ENCODE measurements at regions not wholly inside any gene's neighbourhood (a gene's known extent, or its start where the extent isn't known, plus 50 kb on each side); places are given as distances from the start of the nearest gene placed in this dataset.

DNA sequence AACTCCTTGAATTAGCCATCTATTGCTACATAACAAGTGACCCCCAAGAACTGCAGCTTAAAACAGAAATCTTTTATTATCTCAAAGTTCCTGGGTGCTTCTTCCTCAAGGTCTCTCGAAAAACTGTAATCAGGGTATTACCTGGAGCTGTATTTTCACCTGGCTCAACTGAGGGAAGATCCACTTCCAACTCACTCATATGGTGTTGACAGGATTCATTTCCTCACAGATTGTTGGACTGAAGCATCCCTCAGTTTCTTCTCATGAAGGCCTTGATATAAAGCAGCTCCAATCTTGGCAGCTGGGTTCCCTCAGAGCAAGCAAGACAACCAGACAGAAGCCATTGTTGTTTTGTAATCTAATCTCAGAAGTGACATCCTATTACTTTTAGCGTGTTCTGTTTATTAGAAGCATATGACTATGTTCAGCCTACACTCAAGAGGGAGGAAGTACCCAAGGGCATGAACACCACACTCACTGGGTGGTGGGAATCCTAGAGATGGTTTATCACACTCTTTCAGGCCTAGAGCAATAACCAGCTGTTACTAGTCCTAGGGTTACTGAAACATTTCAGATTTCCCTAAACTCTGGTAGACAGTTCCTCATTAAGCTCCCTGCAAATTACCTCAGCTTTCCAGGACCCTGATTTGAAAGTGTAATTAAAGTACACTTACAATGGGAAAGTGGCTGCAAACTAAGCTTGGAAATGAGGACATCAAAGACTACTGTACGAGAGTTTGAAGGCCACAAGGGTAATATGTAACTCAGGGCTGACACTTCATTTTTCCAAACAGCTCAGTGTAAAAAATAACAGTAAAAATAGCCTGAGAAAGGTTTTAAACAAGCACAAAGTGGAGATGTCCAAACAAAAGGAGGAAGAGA is 222.2 kb downstream of the SEC23A start:
- ATAC-seq (peak; percentile 65), DNase-seq (no peak)
- Histone ChIP-seq H3K36me3 (no peaks in the 10 kb centered on the region), H3K27me3 (no peaks in the 10 kb centered on the region), H3K9me3 (no peaks in the 10 kb centered on the region), H3K4me1 (peaks cover 4% of the 10 kb centered on the region), H3K4me3 (no peak overlapping the region), H3K27ac (no peak overlapping the region)
- TF ChIP-seq, protein P1, sequence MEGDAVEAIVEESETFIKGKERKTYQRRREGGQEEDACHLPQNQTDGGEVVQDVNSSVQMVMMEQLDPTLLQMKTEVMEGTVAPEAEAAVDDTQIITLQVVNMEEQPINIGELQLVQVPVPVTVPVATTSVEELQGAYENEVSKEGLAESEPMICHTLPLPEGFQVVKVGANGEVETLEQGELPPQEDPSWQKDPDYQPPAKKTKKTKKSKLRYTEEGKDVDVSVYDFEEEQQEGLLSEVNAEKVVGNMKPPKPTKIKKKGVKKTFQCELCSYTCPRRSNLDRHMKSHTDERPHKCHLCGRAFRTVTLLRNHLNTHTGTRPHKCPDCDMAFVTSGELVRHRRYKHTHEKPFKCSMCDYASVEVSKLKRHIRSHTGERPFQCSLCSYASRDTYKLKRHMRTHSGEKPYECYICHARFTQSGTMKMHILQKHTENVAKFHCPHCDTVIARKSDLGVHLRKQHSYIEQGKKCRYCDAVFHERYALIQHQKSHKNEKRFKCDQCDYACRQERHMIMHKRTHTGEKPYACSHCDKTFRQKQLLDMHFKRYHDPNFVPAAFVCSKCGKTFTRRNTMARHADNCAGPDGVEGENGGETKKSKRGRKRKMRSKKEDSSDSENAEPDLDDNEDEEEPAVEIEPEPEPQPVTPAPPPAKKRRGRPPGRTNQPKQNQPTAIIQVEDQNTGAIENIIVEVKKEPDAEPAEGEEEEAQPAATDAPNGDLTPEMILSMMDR (IDR thresholded peaks at IDR 0.05), result no peak
- intact Hi-C loops (cut with DNase I), result no loop called here

DNA sequence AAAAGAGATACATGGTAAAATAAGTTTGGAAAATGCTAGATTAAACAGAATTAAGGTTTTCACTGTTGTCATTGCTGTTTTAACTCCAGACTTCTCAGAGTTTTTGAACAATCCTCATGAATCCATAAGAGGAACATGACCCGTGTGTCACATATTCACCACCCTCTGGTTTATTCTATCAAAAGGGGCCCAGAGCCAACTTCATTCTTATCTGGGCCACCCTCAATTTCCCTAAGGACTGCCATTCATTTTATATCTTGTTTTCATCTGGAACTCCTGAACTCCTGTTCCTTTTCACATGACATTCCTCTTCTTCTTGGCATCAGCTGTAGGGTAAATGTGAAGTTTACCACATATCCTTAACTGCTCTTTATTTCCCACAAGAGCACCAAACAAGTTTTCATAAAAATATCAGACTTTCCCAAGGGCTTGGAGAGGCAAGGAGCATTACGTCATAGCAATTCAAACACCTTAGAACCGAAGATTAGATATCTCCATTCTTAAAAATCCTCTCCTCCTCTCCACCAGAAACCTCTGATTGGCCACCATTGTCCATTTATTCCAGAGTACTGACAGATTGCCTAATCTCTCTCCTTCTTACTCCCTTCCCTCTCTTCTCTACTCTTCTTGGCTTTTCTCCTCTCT is 225.2 kb downstream of the SEC23A start:
- no peaks in the 10 kb centered on the region for H3K36me3 ChIP-seq
- DNase-seq, result no peak
- intact Hi-C loops (cut with DNase I), result no loop called here
- no peaks in the 10 kb centered on the region for H3K27me3 ChIP-seq
- H3K9me3 ChIP-seq, result no peaks in the 10 kb centered on the region
- ATAC-seq, result no peak
- no peak overlapping the region for H3K4me3 ChIP-seq
- no peak overlapping the region for H3K27ac ChIP-seq
- H3K4me1 ChIP-seq, result peaks cover 4% of the 10 kb centered on the region
- TF ChIP-seq, protein P1 (IDR thresholded peaks at IDR 0.05), result no peak

DNA sequence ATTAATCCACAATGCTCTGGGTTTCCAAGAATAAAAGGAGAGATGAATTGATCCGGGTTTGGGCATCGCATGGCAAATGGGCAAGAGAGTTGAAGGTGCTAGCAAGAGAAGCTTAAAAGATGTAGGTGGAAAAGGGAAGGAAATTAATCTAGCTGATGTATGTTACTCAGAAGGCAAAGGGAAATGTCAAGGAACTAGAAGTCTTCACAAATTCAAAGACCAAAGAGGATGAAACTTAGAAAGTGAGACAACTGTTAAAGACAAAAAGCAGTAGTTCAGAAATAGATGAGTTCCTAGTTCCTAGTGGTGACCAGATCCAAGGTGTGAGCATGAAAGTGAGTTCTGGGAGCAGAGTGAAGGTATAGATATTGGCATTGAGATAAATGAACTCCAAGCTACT is 228.3 kb downstream of the SEC23A start:
- Histone ChIP-seq H3K9me3 (no peaks in the 10 kb centered on the region), H3K4me1 (no peaks in the 10 kb centered on the region), H3K27ac (no peak overlapping the region), H3K27me3 (no peaks in the 10 kb centered on the region), H3K36me3 (no peaks in the 10 kb centered on the region), H3K4me3 (no peak overlapping the region)
- intact Hi-C loops (cut with DNase I), result no loop called here
- ATAC-seq (no peak), DNase-seq (no peak)
- TF ChIP-seq, protein P1 (IDR thresholded peaks at IDR 0.05), result no peak

DNA sequence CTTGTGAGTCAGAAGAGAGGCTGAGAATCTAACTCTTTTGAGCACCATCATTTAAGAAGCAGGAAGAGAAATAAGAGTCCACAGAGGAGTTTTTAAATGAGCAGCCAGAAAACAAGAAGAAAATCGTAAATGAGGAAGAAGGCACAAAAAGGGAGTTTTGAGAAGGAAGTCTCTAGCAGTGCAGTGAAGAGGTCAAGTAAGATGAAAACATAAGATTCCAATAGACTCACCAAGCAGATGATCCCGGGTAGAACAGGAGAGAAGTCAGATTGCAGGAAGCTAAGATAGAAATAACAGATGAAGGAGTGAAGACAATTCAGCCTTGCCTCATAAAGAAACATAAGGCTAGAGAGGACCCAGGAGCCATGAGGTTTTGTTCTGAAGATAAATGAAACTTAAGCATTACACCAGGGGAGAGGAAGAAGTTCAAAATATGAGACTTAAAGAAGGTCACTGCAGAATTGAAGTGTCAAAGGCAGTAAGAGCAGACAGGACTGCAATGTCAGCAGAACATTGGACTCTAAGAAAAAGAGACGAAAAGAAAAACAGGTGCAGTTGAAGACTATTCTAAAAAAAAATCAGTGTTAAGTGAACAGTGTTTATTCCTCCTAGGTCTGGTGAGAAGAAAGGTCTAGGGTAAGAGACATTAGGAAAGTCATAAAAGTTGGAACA is 229.0 kb downstream of the SEC23A start:
- Histone ChIP-seq H3K36me3 (no peaks in the 10 kb centered on the region), H3K4me3 (no peak overlapping the region), H3K27me3 (no peaks in the 10 kb centered on the region), H3K9me3 (no peaks in the 10 kb centered on the region), H3K4me1 (peaks cover 4% of the 10 kb centered on the region), H3K27ac (no peak overlapping the region)
- intact Hi-C loops (cut with DNase I), result no loop called here
- TF ChIP-seq, protein P1 (IDR thresholded peaks at IDR 0.05), result no peak
- no peak for DNase-seq
- no peak for ATAC-seq

DNA sequence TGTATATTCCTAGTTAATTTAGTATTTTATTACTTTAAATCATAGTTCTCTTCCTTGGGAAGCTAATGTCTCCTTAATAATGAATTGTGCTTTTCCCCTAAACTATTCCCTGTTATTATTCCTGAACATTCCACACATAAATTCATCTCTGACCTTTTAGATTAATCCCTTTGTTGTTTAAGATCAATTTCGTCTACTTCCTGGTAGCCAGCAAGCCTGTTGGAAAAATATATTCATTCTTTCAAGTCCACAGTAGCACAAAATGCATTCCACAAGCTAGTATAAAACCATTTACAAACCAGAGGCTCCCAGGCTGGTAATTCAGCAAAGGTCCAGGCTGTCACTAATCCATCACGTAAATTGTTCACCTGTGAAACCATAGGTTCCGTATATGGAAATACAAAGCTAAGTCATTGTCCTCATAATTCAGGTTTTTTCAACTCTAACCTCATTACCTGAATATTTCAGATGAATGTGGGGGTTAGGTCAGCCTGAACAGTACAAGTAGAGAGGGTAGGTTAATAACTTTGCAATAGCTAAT is 232.7 kb downstream of the SEC23A start:
- no peaks in the 10 kb centered on the region for H3K36me3 ChIP-seq
- intact Hi-C loops (cut with DNase I), result no loop called here
- TF ChIP-seq, protein P1 (IDR thresholded peaks at IDR 0.05), result no peak
- peaks cover 9% of the 10 kb centered on the region for H3K4me1 ChIP-seq
- DNase-seq (no peak), ATAC-seq (no peak)
- no peak overlapping the region for H3K4me3 ChIP-seq
- no peaks in the 10 kb centered on the region for H3K9me3 ChIP-seq
- H3K27me3 ChIP-seq, result no peaks in the 10 kb centered on the region
- H3K27ac ChIP-seq, result no peak overlapping the region
